ENCODE measurements at regions not wholly inside any gene's neighbourhood (a gene's known extent, or its start where the extent isn't known, plus 50 kb on each side); places are given as distances from the start of the nearest gene placed in this dataset.

- TF ChIP-seq POLR2A (IDR thresholded peaks at IDR 0.05) (no peak), CTCF (IDR thresholded peaks at IDR 0.05) (no peak), POLR2AphosphoS5 (IDR thresholded peaks at IDR 0.05) (no peak)
Measured at GRCh38 chr6:156423075-156423474, 354.1 kb upstream of the ARID1B start.

Measured in prostate gland (tissue), 2 donors.